Osteoblast (primary cell): ENCODE measurements at regions not wholly inside any gene's neighbourhood (a gene's known extent, or its start where the extent isn't known, plus 50 kb on each side); places are given as distances from the start of the nearest gene placed in this dataset.

Experiments
- DNase-seq: peaks from one replicate; pipeline ENCODE4 v3.0.0; 2011; ENCODE audit warnings: low spot score, mixed read lengths; ENCODE audit not compliant: insufficient read length; ENCODE audit errors: missing footprints
- H2AFZ ChIP-seq: 2 replicates; pipeline ENCODE4 v1.6.0; 2011; ENCODE audit warnings: mild to moderate bottlenecking, low read length
- H3K27ac ChIP-seq: 2 replicates; pipeline ENCODE4 v1.5.1; 2011; ENCODE audit warnings: mild to moderate bottlenecking, low read depth, low read length, moderate library complexity
- H3K27me3 ChIP-seq: 2 replicates; pipeline ENCODE4 v1.6.0; 2012; ENCODE audit warnings: mild to moderate bottlenecking, control low read depth, inconsistent platforms, low read length, moderate library complexity; ENCODE audit not compliant: insufficient read depth
- H3K36me3 ChIP-seq: 2 replicates; pipeline ENCODE4 v1.5.1; 2011; ENCODE audit warnings: mild to moderate bottlenecking, low read length, control low read depth, moderate library complexity; ENCODE audit not compliant: insufficient read depth
- H3K4me1 ChIP-seq: 2 replicates; pipeline ENCODE4 v1.5.1; 2011; ENCODE audit warnings: mild to moderate bottlenecking, low read length, control low read depth, moderate library complexity; ENCODE audit not compliant: insufficient read depth
- H3K4me2 ChIP-seq: 2 replicates; pipeline ENCODE4 v1.6.0; 2011; ENCODE audit warnings: mild to moderate bottlenecking, low read length; ENCODE audit not compliant: insufficient read depth
- H3K4me3 ChIP-seq: fragments of 200-600 bp; sonication (generic); 3 replicates; pipeline ENCODE4 v1.5.1; 2012; ENCODE audit warnings: mild to moderate bottlenecking, low read length, inconsistent platforms; ENCODE audit not compliant: insufficient read depth
- H3K79me2 ChIP-seq: 2 replicates; pipeline ENCODE4 v1.6.0; 2012; ENCODE audit warnings: mild to moderate bottlenecking, low read length, control low read depth, inconsistent platforms; ENCODE audit not compliant: insufficient read depth
- H3K9me3 ChIP-seq: 2 replicates; pipeline ENCODE4 v1.5.1; 2011; ENCODE audit warnings: low read depth, low read length, control low read depth
- H4K20me1 ChIP-seq: 2 replicates; pipeline ENCODE4 v1.6.0; 2012; ENCODE audit warnings: mild to moderate bottlenecking, low read length, control low read depth; ENCODE audit not compliant: insufficient read depth
- TF ChIP-seq, protein P1 (sequence below): IDR thresholded peaks from 2 replicates; pipeline ENCODE4 v1.5.1; 2011; ENCODE audit warnings: mild to moderate bottlenecking, low read depth, low read length, moderate library complexity; ENCODE audit errors: extremely low read depth

DNA sequence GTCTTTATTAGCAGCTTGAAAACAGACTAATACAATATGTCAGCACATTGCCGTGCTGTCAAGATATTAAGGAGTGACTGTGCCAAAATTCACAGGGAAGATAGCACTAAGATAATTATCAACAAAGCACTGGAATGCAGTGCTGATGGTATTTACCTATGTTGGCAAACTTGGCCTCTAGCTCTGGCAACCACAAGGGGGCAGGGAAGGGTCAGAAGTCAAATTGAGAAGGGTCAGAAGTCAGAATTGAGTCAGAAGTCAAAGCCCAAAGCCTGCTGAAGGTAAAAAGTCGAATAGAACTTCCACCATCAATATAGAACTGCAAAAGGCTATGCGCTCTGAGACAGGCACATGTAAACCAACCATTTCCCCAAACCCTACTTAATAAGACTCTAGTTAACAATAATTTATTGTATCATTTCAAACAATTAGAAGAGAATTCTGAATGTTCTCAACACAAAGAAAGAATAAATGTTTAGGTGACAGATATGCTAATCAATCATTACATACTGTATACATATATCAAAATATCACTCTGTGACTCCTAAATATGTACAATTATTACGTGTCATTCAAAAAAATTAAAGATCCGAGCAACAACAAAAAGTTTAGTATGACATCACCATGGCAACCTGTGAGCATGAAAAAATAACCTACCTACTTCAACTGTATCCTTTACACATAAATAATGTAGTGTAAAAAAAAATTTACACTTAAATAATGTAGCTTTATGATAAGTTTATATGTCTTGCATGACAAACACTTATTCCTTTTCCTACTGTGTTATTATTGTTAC, 916.1 kb downstream of the KCNJ2 start:
- no peaks in the 10 kb centered on the region for H3K36me3 ChIP-seq
- H3K4me1 ChIP-seq: no peaks in the 10 kb centered on the region
- no peak for DNase-seq
- no peak overlapping the region for H3K4me3 ChIP-seq
- TF ChIP-seq, protein P1, sequence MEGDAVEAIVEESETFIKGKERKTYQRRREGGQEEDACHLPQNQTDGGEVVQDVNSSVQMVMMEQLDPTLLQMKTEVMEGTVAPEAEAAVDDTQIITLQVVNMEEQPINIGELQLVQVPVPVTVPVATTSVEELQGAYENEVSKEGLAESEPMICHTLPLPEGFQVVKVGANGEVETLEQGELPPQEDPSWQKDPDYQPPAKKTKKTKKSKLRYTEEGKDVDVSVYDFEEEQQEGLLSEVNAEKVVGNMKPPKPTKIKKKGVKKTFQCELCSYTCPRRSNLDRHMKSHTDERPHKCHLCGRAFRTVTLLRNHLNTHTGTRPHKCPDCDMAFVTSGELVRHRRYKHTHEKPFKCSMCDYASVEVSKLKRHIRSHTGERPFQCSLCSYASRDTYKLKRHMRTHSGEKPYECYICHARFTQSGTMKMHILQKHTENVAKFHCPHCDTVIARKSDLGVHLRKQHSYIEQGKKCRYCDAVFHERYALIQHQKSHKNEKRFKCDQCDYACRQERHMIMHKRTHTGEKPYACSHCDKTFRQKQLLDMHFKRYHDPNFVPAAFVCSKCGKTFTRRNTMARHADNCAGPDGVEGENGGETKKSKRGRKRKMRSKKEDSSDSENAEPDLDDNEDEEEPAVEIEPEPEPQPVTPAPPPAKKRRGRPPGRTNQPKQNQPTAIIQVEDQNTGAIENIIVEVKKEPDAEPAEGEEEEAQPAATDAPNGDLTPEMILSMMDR: peak; percentile 34
- H3K4me2 ChIP-seq: no peak overlapping the region
- H3K27ac ChIP-seq: no peak overlapping the region
- H3K79me2 ChIP-seq: no peaks in the 10 kb centered on the region
- H4K20me1 ChIP-seq: no peaks in the 10 kb centered on the region
- no peaks in the 10 kb centered on the region for H3K9me3 ChIP-seq
- no peak overlapping the region for H2AFZ ChIP-seq
- no peaks in the 10 kb centered on the region for H3K27me3 ChIP-seq

- no peak overlapping the region for H3K4me2 ChIP-seq
- no peaks in the 10 kb centered on the region for H3K4me1 ChIP-seq
- no peaks in the 10 kb centered on the region for H3K36me3 ChIP-seq
- H3K27ac ChIP-seq: no peak overlapping the region
- TF ChIP-seq, protein P1: no peak
- H3K9me3 ChIP-seq: no peaks in the 10 kb centered on the region
- no peaks in the 10 kb centered on the region for H4K20me1 ChIP-seq
- H3K79me2 ChIP-seq: no peaks in the 10 kb centered on the region
- no peak overlapping the region for H2AFZ ChIP-seq
- H3K4me3 ChIP-seq: no peak overlapping the region
- H3K27me3 ChIP-seq: no peaks in the 10 kb centered on the region
- no peak for DNase-seq
These were observed 920.1 kb downstream of the KCNJ2 start for GRCh38 chr17:71089431-71089830.

- H3K36me3 ChIP-seq: no peaks in the 10 kb centered on the region
- TF ChIP-seq, protein P1: no peak
- no peak for DNase-seq
- H3K79me2 ChIP-seq: no peaks in the 10 kb centered on the region
- no peak overlapping the region for H2AFZ ChIP-seq
- H3K4me1 ChIP-seq: no peaks in the 10 kb centered on the region
- H3K9me3 ChIP-seq: no peaks in the 10 kb centered on the region
- no peak overlapping the region for H3K4me3 ChIP-seq
- no peaks in the 10 kb centered on the region for H3K27me3 ChIP-seq
- no peak overlapping the region for H3K27ac ChIP-seq
- H4K20me1 ChIP-seq: no peaks in the 10 kb centered on the region
- H3K4me2 ChIP-seq: no peak overlapping the region
These were observed 928.7 kb downstream of the KCNJ2 start for GRCh38 chr17:71098071-71098470.

- no peaks in the 10 kb centered on the region for H3K36me3 ChIP-seq
- no peaks in the 10 kb centered on the region for H3K9me3 ChIP-seq
- H3K27ac ChIP-seq: no peak overlapping the region
- H3K4me1 ChIP-seq: no peaks in the 10 kb centered on the region
- no peaks in the 10 kb centered on the region for H3K27me3 ChIP-seq
- no peak overlapping the region for H2AFZ ChIP-seq
- H3K79me2 ChIP-seq: no peaks in the 10 kb centered on the region
- no peak overlapping the region for H3K4me2 ChIP-seq
- TF ChIP-seq, protein P1: no peak
- DNase-seq: no peak
- no peaks in the 10 kb centered on the region for H4K20me1 ChIP-seq
- no peak overlapping the region for H3K4me3 ChIP-seq
These were observed 929.8 kb downstream of the KCNJ2 start for GRCh38 chr17:71099003-71099714.
